22Rv1 (cell line): ENCODE measurements at regions not wholly inside any gene's neighbourhood (a gene's known extent, or its start where the extent isn't known, plus 50 kb on each side); places are given as distances from the start of the nearest gene placed in this dataset.

Experiments
- H3K27ac ChIP-seq: fragments of 450-650 bp; 2 replicates; pipeline ENCODE4 v1.5.1; 2017
- CTCF ChIP-seq: fragments of 450-650 bp; IDR thresholded peaks from 2 replicates; pipeline ENCODE4 v1.5.1; 2017; ENCODE audit warnings: mild to moderate bottlenecking
- ZFX ChIP-seq: fragments of 450-650 bp; IDR thresholded peaks from 2 replicates; pipeline ENCODE4 v1.6.1; 2017; ENCODE audit warnings: antibody characterized with exemption, borderline replicate concordance

GRCh38 chr13:23985060-23985459, 87.8 kb upstream of the C1QTNF9B start:
- TF ChIP-seq CTCF (no peak), ZFX (no peak)

GRCh38 chr13:23985839-23986238, 88.5 kb upstream of the C1QTNF9B start:
- TF ChIP-seq ZFX = no peak
- TF ChIP-seq CTCF = no peak
- H3K27ac ChIP-seq = no peak overlapping the region

More at GRCh38 chr13:23985060-23985459, 87.8 kb upstream of the C1QTNF9B start:
- H3K27ac ChIP-seq = no peak overlapping the region

GRCh38 chr13:23986619-23987018, 89.3 kb upstream of the C1QTNF9B start:
- TF ChIP-seq ZFX (no peak), CTCF (no peak)
- no peak overlapping the region for H3K27ac ChIP-seq

GRCh38 chr13:23987331-23987894, 90.1 kb upstream of the C1QTNF9B start:
- TF ChIP-seq CTCF (no peak), ZFX (no peak)
- H3K27ac ChIP-seq = no peak overlapping the region

- no peak overlapping the region for H3K27ac ChIP-seq
- TF ChIP-seq ZFX = no peak
- no peak for TF ChIP-seq CTCF
These were observed 91.3 kb upstream of the C1QTNF9B start for GRCh38 chr13:23988546-23989122.

- H3K27ac ChIP-seq = no peak overlapping the region
- no peak for TF ChIP-seq CTCF
- no peak for TF ChIP-seq ZFX
These were observed 93.2 kb upstream of the C1QTNF9B start for GRCh38 chr13:23990455-23990854.

GRCh38 chr13:23991119-23991518, 93.8 kb upstream of the C1QTNF9B start:
- TF ChIP-seq ZFX = no peak
- no peak for TF ChIP-seq CTCF
- H3K27ac ChIP-seq = no peak overlapping the region
